T-cell (primary cell): ENCODE measurements at regions not wholly inside any gene's neighbourhood (a gene's known extent, or its start where the extent isn't known, plus 50 kb on each side); places are given as distances from the start of the nearest gene placed in this dataset.

Source experiments
- ATAC-seq, 4 experiments: fragments of 200-7000 bp in 3 of 4; fragments of 150-1000 bp in 1 of 4; cut with Tn5 transposase; replicated peaks in 1 of 4; 1 replicate in 3 of 4; 2 replicates in 1 of 4; pipeline ENCODE4 v1.10.0; 2021; ENCODE audit warnings: moderate library complexity in 3 of 4, mild to moderate bottlenecking in 2 of 4, moderate number of reproducible peaks in 1 of 4
- CTCF ChIA-PET, 2 donors: fragments of 300-600 bp; sonication (Branson Sonifier 250); formaldehyde crosslinking; loops; one replicate each; lab custom pipeline; 2022; ENCODE audit warnings: antibody characterized with exemption in 2 of 2; lab: Charles Lee
- POLR2A ChIA-PET, 2 donors: fragments of 300-600 bp; sonication (Branson Sonifier 250); formaldehyde crosslinking; loops; one replicate each; lab custom pipeline; 2022; ENCODE audit warnings: antibody characterized with exemption in 2 of 2; lab: Charles Lee
- DNase-seq, 35 experiments: peaks; one replicate each; pipeline versions ENCODE4 v3.0.0 to v3.0.0-alpha.2; 2013 to 2023
- H3K27ac ChIP-seq: one replicate; pipeline ENCODE4 v1.5.1; 2013; ENCODE audit warnings: low read length
- H3K27me3 ChIP-seq, 2 experiments: replicated peaks in 1 of 2; 1 replicate in 1 of 2; 2 replicates in 1 of 2; pipeline versions ENCODE4 v1.6.1 to v1.7.0; 2013; ENCODE audit warnings: low read length in 1 of 2, mixed read lengths in 1 of 2; ENCODE audit not compliant: control insufficient read depth in 2 of 2, insufficient read depth in 2 of 2; ENCODE audit errors: extremely low read depth in 1 of 2
- H3K36me3 ChIP-seq, 2 donors: 1 replicate in 1 of 2; 2 replicates in 1 of 2; pipeline versions ENCODE4 v1.6.1 to v1.7.0; 2013; ENCODE audit warnings: low read length in 1 of 2; ENCODE audit not compliant: control insufficient read depth in 2 of 2, insufficient read depth in 1 of 2; ENCODE audit errors: extremely low read depth in 1 of 2
- H3K4me1 ChIP-seq, 2 experiments: 1 replicate in 1 of 2; 2 replicates in 1 of 2; pipeline versions ENCODE4 v1.6.1 to v1.7.0; 2013; ENCODE audit warnings: low read length in 2 of 2, mixed read lengths in 1 of 2; ENCODE audit not compliant: insufficient read depth in 2 of 2, control insufficient read depth in 1 of 2; ENCODE audit errors: extremely low read depth in 1 of 2
- H3K4me3 ChIP-seq, 2 donors: 1 replicate in 1 of 2; 2 replicates in 1 of 2; pipeline versions ENCODE4 v1.5.1 to v1.7.0; 2013; ENCODE audit warnings: mild to moderate bottlenecking in 2 of 2, low read length in 1 of 2, moderate library complexity in 1 of 2; ENCODE audit not compliant: control insufficient read depth in 1 of 2; ENCODE audit errors: extremely low read depth in 1 of 2
- H3K9me3 ChIP-seq: 2 replicates; pipeline ENCODE4 v1.7.0; 2013
- H3K27ac Mint-ChIP-seq, 2 donors: one replicate each; pipeline ENCODE4 v1.8.0; 2020 to 2021; ENCODE audit warnings: mild to moderate bottlenecking in 2 of 2, mixed read lengths in 2 of 2
- H3K27me3 Mint-ChIP-seq, 2 donors: one replicate each; pipeline ENCODE4 v1.8.0; 2021 to 2022; ENCODE audit warnings: mixed read lengths in 2 of 2
- H3K36me3 Mint-ChIP-seq: one replicate; pipeline ENCODE4 v1.8.0; 2021; ENCODE audit warnings: mixed read lengths
- H3K4me1 Mint-ChIP-seq, 3 donors: one replicate each; pipeline ENCODE4 v1.8.0; 2020 to 2022; ENCODE audit warnings: mixed read lengths in 3 of 3, mild to moderate bottlenecking in 1 of 3
- H3K4me3 Mint-ChIP-seq, 3 donors: one replicate each; pipeline ENCODE4 v1.8.0; 2020 to 2022; ENCODE audit warnings: mild to moderate bottlenecking in 3 of 3, mixed read lengths in 3 of 3, moderate library complexity in 3 of 3
- H3K9me3 Mint-ChIP-seq, 3 donors: one replicate each; pipeline ENCODE4 v1.8.0; 2020 to 2022; ENCODE audit warnings: mixed read lengths in 3 of 3
- WGBS: methylation state at CpG from one replicate; pipeline ENCODE4 v1.1.5; 2013; ENCODE audit warnings: missing lambda C conversion rate; ENCODE audit not compliant: insufficient coverage; 5-methylcytosine and 5-hydroxymethylcytosine counted together

GRCh38 chr5:2653991-2654390 lies 97.5 kb downstream of the IRX2 start:
- Mint-ChIP-seq H3K36me3 (no peaks in the 10 kb centered on the region), H3K4me3 (no peak overlapping the region), H3K4me1 (no peaks in the 10 kb centered on the region), H3K27ac (no peak overlapping the region), H3K9me3 (peaks cover 0 to 9% (median 4%) of the 10 kb centered on the region in 3 donors), H3K27me3 (peaks cover 6 to 9% of the 10 kb centered on the region in 2 donors)
- Histone ChIP-seq H3K9me3 (no peaks in the 10 kb centered on the region), H3K27ac (no peak overlapping the region), H3K4me1 (no peaks in the 10 kb centered on the region), H3K36me3 (no peaks in the 10 kb centered on the region), H3K27me3 (peaks cover 0 to 12% of the 10 kb centered on the region in 2 experiments), H3K4me3 (no peak overlapping the region)
- ATAC-seq (no peak), DNase-seq (no peak)
- ChIA-PET CTCF (no interaction called here), POLR2A (no interaction called here)
- WGBS = 81% methylated on average over 6 of the region's 7 CpGs

GRCh38 chr5:2651116-2651515 lies 100.4 kb downstream of the IRX2 start:
- Histone ChIP-seq H3K9me3 (no peaks in the 10 kb centered on the region), H3K4me3 (no peak overlapping the region), H3K36me3 (no peaks in the 10 kb centered on the region), H3K27me3 (peaks cover 0 to 3% of the 10 kb centered on the region in 2 experiments), H3K27ac (no peak overlapping the region), H3K4me1 (no peaks in the 10 kb centered on the region)
- H3K27me3 Mint-ChIP-seq = peaks cover 3 to 9% of the 10 kb centered on the region in 2 donors
- H3K9me3 Mint-ChIP-seq = peaks cover 0 to 9% (median 8%) of the 10 kb centered on the region in 3 donors
- ChIA-PET POLR2A (no interaction called here), CTCF (no interaction called here)
- DNase-seq (no peak), ATAC-seq (no peak)
- H3K4me3 Mint-ChIP-seq = no peak overlapping the region
- no peaks in the 10 kb centered on the region for H3K36me3 Mint-ChIP-seq
- H3K27ac Mint-ChIP-seq = no peak overlapping the region
- H3K4me1 Mint-ChIP-seq = no peaks in the 10 kb centered on the region
- 67% methylated on average over 3 of the region's 4 CpGs for WGBS

GRCh38 chr5:2642684-2643345 lies 108.7 kb downstream of the IRX2 start:
- no peak for DNase-seq
- ATAC-seq = no peak
- Mint-ChIP-seq H3K4me3 (no peak overlapping the region), H3K9me3 (peaks cover 0 to 8% (median 4%) of the 10 kb centered on the region in 3 donors), H3K27ac (no peak overlapping the region), H3K36me3 (no peaks in the 10 kb centered on the region), H3K4me1 (no peaks in the 10 kb centered on the region), H3K27me3 (no peaks in the 10 kb centered on the region)
- Histone ChIP-seq H3K36me3 (no peaks in the 10 kb centered on the region), H3K27ac (no peak overlapping the region), H3K4me1 (no peaks in the 10 kb centered on the region), H3K9me3 (no peaks in the 10 kb centered on the region), H3K27me3 (peaks cover 0 to 9% of the 10 kb centered on the region in 2 experiments), H3K4me3 (no peak overlapping the region)
- CTCF ChIA-PET = no interaction called here
- POLR2A ChIA-PET = interaction anchor here in 1 of 2 donors (0.6 kb wide), 1 partner anchor 20 kb away, joined by 6 read pairs; no protein-coding TSS in a partner anchor
- 63% methylated on average over 23 of the region's 27 CpGs for WGBS

- Mint-ChIP-seq H3K4me1 (no peaks in the 10 kb centered on the region), H3K27me3 (peaks cover 0 to 5% of the 10 kb centered on the region in 2 donors), H3K9me3 (peaks cover 0 to 4% (median 0%) of the 10 kb centered on the region in 3 donors), H3K27ac (no peak overlapping the region), H3K36me3 (no peaks in the 10 kb centered on the region), H3K4me3 (no peak overlapping the region)
- Histone ChIP-seq H3K36me3 (no peaks in the 10 kb centered on the region), H3K4me1 (no peaks in the 10 kb centered on the region), H3K9me3 (no peaks in the 10 kb centered on the region), H3K4me3 (no peak overlapping the region), H3K27ac (no peak overlapping the region), H3K27me3 (peaks cover 0 to 14% of the 10 kb centered on the region in 2 experiments)
- ATAC-seq (no peak), DNase-seq (no peak)
- WGBS = 63% methylated on average over 4 of the region's 6 CpGs
- CTCF ChIA-PET = no interaction called here
- POLR2A ChIA-PET = no interaction called here
These were observed 110.8 kb downstream of the IRX2 start for GRCh38 chr5:2640717-2641116.

GRCh38 chr5:2639425-2639824 lies 112.1 kb downstream of the IRX2 start:
- H3K4me1 ChIP-seq = no peaks in the 10 kb centered on the region
- no peak overlapping the region for H3K27ac ChIP-seq
- Mint-ChIP-seq H3K36me3 (no peaks in the 10 kb centered on the region), H3K27me3 (peaks cover 0 to 5% of the 10 kb centered on the region in 2 donors), H3K4me3 (no peak overlapping the region), H3K27ac (no peak overlapping the region), H3K9me3 (peaks cover 0 to 4% (median 0%) of the 10 kb centered on the region in 3 donors), H3K4me1 (no peaks in the 10 kb centered on the region)
- no peak for ATAC-seq
- H3K36me3 ChIP-seq = no peaks in the 10 kb centered on the region
- ChIA-PET POLR2A (no interaction called here), CTCF (no interaction called here)
- WGBS = no CpG with 5 or more reads among the region's 5 CpGs
- H3K4me3 ChIP-seq = no peak overlapping the region
- no peak for DNase-seq
- peaks cover 0 to 16% of the 10 kb centered on the region in 2 experiments for H3K27me3 ChIP-seq
- no peaks in the 10 kb centered on the region for H3K9me3 ChIP-seq

- no peak overlapping the region for H3K4me3 ChIP-seq
- DNase-seq (no peak), ATAC-seq (no peak)
- H3K27me3 ChIP-seq = peaks cover 0 to 7% of the 10 kb centered on the region in 2 experiments
- Mint-ChIP-seq H3K4me3 (no peak overlapping the region), H3K36me3 (no peaks in the 10 kb centered on the region), H3K27me3 (peaks cover 0 to 5% of the 10 kb centered on the region in 2 donors), H3K9me3 (no peaks in the 10 kb centered on the region), H3K27ac (no peak overlapping the region), H3K4me1 (no peaks in the 10 kb centered on the region)
- WGBS = 79% methylated on average over 5 of the region's 11 CpGs
- CTCF ChIA-PET = no interaction called here
- H3K4me1 ChIP-seq = no peaks in the 10 kb centered on the region
- no peaks in the 10 kb centered on the region for H3K9me3 ChIP-seq
- POLR2A ChIA-PET = no interaction called here
- H3K36me3 ChIP-seq = no peaks in the 10 kb centered on the region
- H3K27ac ChIP-seq = no peak overlapping the region
These were observed 116.9 kb downstream of the IRX2 start for GRCh38 chr5:2634399-2635176.
